ENCODE measurements at regions not wholly inside any gene's neighbourhood (a gene's known extent, or its start where the extent isn't known, plus 50 kb on each side); places are given as distances from the start of the nearest gene placed in this dataset.

- no peak for DNase-seq
- TF ChIP-seq EZH2phosphoT487 (IDR thresholded peaks at IDR 0.05; ENCODE audit: borderline replicate concordance, low read length) (no peak), EZH2 (IDR thresholded peaks at IDR 0.05; ENCODE audit: low read length, unreplicated experiment) (no peak), CTCF (conservative IDR thresholded peaks at IDR 0.05; ENCODE audit: low read depth, low read length) (no peak)
- Histone ChIP-seq H3F3A (ENCODE audit: low read length, unreplicated experiment) (no peaks in the 10 kb centered on the region), H4K20me1 (ENCODE audit: low read length) (no peaks in the 10 kb centered on the region), H3K4me1 (ENCODE audit: insufficient read depth, low read length) (peaks cover 2% of the 10 kb centered on the region; the same call in 1 of the 2 replicates), H3K4me3 (ENCODE audit: low read length) (no peak overlapping the region), H2AFZ (ENCODE audit: low read length) (no peak overlapping the region), H3K4me2 (ENCODE audit: low read length) (no peak overlapping the region), H3K9me3 (ENCODE audit: low read length) (no peaks in the 10 kb centered on the region), H3K9ac (ENCODE audit: low read length) (no peak overlapping the region), H3K27me3 (ENCODE audit: low read length) (no peaks in the 10 kb centered on the region), H3K79me2 (ENCODE audit: low read length) (no peaks in the 10 kb centered on the region), H3K27ac (ENCODE audit: low read length) (no peak overlapping the region), H3K36me3 (ENCODE audit: low read depth, low read length) (no peaks in the 10 kb centered on the region), H3K9me2 (replicated peaks; ENCODE audit: low read length) (no peaks in the 10 kb centered on the region)
- no peak for ATAC-seq
- intact Hi-C loops (cut with micrococcal nuclease) = no loop called here
- CTCF ChIA-PET = no interaction called here
- POLR2A ChIA-PET (ENCODE audit: unreplicated experiment) = no interaction called here
- no TSS peak for BruUV-seq (replicated peaks)
Observed at GRCh38 chr15:46296002-46296401, 661.2 kb downstream of the SQOR start.

GRCh38 chr15:46296797-46297196 lies 662.0 kb downstream of the SQOR start:
- Histone ChIP-seq H3K4me3 (ENCODE audit: low read length) (no peak overlapping the region), H4K20me1 (ENCODE audit: low read length) (no peaks in the 10 kb centered on the region), H3K27me3 (ENCODE audit: low read length) (no peaks in the 10 kb centered on the region), H3K9me3 (ENCODE audit: low read length) (no peaks in the 10 kb centered on the region), H2AFZ (ENCODE audit: low read length) (no peak overlapping the region), H3K36me3 (ENCODE audit: low read depth, low read length) (no peaks in the 10 kb centered on the region), H3F3A (ENCODE audit: low read length, unreplicated experiment) (no peaks in the 10 kb centered on the region), H3K9me2 (replicated peaks; ENCODE audit: low read length) (no peaks in the 10 kb centered on the region), H3K9ac (ENCODE audit: low read length) (no peak overlapping the region), H3K4me2 (ENCODE audit: low read length) (no peak overlapping the region), H3K27ac (ENCODE audit: low read length) (no peak overlapping the region), H3K4me1 (ENCODE audit: insufficient read depth, low read length) (peaks cover 9% of the 10 kb centered on the region), H3K79me2 (ENCODE audit: low read length) (no peaks in the 10 kb centered on the region)
- DNase-seq (no peak), ATAC-seq (no peak)
- CTCF ChIA-PET = no interaction called here
- TF ChIP-seq EZH2 (IDR thresholded peaks at IDR 0.05; ENCODE audit: low read length, unreplicated experiment) = no peak
- BruUV-seq (replicated peaks) = no TSS peak
- POLR2A ChIA-PET (ENCODE audit: unreplicated experiment) = no interaction called here
- intact Hi-C loops (cut with micrococcal nuclease) = no loop called here

- Histone ChIP-seq H3K4me3 (ENCODE audit: low read length) (no peak overlapping the region), H3K79me2 (ENCODE audit: low read length) (no peaks in the 10 kb centered on the region), H3K9me3 (ENCODE audit: low read length) (no peaks in the 10 kb centered on the region), H3K9me2 (replicated peaks; ENCODE audit: low read length) (no peaks in the 10 kb centered on the region), H3F3A (ENCODE audit: low read length, unreplicated experiment) (no peaks in the 10 kb centered on the region), H3K9ac (ENCODE audit: low read length) (no peak overlapping the region), H4K20me1 (ENCODE audit: low read length) (no peaks in the 10 kb centered on the region), H2AFZ (ENCODE audit: low read length) (no peak overlapping the region), H3K4me1 (ENCODE audit: insufficient read depth, low read length) (peaks cover 9% of the 10 kb centered on the region), H3K27ac (ENCODE audit: low read length) (no peak overlapping the region), H3K27me3 (ENCODE audit: low read length) (no peaks in the 10 kb centered on the region), H3K4me2 (ENCODE audit: low read length) (no peak overlapping the region), H3K36me3 (ENCODE audit: low read depth, low read length) (no peaks in the 10 kb centered on the region)
- ChIA-PET POLR2A (ENCODE audit: unreplicated experiment) (no interaction called here), CTCF (no interaction called here)
- TF ChIP-seq EZH2phosphoT487 (IDR thresholded peaks at IDR 0.05; ENCODE audit: borderline replicate concordance, low read length) (no peak), EZH2 (IDR thresholded peaks at IDR 0.05; ENCODE audit: low read length, unreplicated experiment) (no peak), CTCF (conservative IDR thresholded peaks at IDR 0.05; ENCODE audit: low read depth, low read length) (no peak)
- DNase-seq (no peak), ATAC-seq (no peak)
- intact Hi-C loops (cut with micrococcal nuclease) = no loop called here
- BruUV-seq (replicated peaks) = no TSS peak
Observed at GRCh38 chr15:46297766-46298165, 662.9 kb downstream of the SQOR start.

Data from PC-3 (cell line).